ENCODE measurements at regions not wholly inside any gene's neighbourhood (a gene's known extent, or its start where the extent isn't known, plus 50 kb on each side); places are given as distances from the start of the nearest gene placed in this dataset.

DNA sequence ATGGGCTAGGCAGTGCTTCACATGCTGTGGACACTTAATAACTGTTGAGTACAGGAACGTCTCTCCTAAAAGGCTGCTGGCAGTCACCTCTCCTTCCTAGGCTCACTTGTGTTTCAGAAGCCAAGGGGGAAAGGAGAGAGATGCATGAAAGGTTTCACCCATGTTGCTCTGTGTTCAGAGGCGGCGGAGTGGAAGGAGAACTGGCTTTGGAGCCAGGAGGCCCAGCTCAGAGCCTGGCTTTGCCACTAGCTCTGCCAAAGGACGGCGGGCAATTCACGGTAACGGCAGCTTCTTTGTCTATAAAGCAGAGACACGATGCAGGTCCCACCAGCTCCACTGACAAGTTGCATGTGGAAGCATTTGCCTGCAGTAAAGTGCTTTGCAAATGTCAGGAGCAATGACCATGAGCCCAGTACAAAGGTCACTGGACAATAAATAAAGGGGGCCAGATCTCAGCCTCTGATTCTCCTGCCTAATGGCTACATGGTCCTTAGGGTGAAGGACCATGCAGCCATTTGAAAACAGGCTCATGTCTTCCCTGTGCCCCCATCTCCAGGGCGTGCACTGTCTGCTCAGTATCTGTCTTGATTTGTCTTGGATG lies 171.7 kb upstream of the TLE3 start:
- peaks cover 87% of the 10 kb centered on the region for H3K4me1 ChIP-seq (ENCODE audit: control insufficient read depth, low read length)
- H3K4me2 ChIP-seq (ENCODE audit: low read length), result peak overlapping the region; percentile 53
- no peaks in the 10 kb centered on the region for H3F3A ChIP-seq (ENCODE audit: control insufficient read depth, insufficient read depth)
- H3K9me2 ChIP-seq (replicated peaks; ENCODE audit: control insufficient read depth, low read length), result no peaks in the 10 kb centered on the region
- no peaks in the 10 kb centered on the region for H4K20me1 ChIP-seq (ENCODE audit: control insufficient read depth, insufficient read depth, low read depth, low read length)
- H3K79me2 ChIP-seq (ENCODE audit: control insufficient read depth, low read length), result no peaks in the 10 kb centered on the region
- peak overlapping the region; percentile 16 for H3K27ac ChIP-seq (ENCODE audit: low read depth, low read length)
- TF ChIP-seq EZH2phosphoT487 (IDR thresholded peaks at IDR 0.05; ENCODE audit: borderline replicate concordance, low read length), result no peak
- TF ChIP-seq, protein P1, sequence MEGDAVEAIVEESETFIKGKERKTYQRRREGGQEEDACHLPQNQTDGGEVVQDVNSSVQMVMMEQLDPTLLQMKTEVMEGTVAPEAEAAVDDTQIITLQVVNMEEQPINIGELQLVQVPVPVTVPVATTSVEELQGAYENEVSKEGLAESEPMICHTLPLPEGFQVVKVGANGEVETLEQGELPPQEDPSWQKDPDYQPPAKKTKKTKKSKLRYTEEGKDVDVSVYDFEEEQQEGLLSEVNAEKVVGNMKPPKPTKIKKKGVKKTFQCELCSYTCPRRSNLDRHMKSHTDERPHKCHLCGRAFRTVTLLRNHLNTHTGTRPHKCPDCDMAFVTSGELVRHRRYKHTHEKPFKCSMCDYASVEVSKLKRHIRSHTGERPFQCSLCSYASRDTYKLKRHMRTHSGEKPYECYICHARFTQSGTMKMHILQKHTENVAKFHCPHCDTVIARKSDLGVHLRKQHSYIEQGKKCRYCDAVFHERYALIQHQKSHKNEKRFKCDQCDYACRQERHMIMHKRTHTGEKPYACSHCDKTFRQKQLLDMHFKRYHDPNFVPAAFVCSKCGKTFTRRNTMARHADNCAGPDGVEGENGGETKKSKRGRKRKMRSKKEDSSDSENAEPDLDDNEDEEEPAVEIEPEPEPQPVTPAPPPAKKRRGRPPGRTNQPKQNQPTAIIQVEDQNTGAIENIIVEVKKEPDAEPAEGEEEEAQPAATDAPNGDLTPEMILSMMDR (IDR thresholded peaks at IDR 0.05; ENCODE audit: low read depth, low read length, poor library complexity, severe bottlenecking), result no peak
- no peaks in the 10 kb centered on the region for H3K36me3 ChIP-seq (ENCODE audit: control insufficient read depth, low read length)
- H3K4me3 ChIP-seq (ENCODE audit: low read length), result 0 out of 2 replicates have a peak overlapping the region, but pooled peaks have one; percentile 21
- no peaks in the 10 kb centered on the region for H3K9me3 ChIP-seq (ENCODE audit: control insufficient read depth, insufficient read depth, low read length)
- H3K27me3 ChIP-seq (ENCODE audit: control insufficient read depth, low read length), result no peaks in the 10 kb centered on the region

DNA sequence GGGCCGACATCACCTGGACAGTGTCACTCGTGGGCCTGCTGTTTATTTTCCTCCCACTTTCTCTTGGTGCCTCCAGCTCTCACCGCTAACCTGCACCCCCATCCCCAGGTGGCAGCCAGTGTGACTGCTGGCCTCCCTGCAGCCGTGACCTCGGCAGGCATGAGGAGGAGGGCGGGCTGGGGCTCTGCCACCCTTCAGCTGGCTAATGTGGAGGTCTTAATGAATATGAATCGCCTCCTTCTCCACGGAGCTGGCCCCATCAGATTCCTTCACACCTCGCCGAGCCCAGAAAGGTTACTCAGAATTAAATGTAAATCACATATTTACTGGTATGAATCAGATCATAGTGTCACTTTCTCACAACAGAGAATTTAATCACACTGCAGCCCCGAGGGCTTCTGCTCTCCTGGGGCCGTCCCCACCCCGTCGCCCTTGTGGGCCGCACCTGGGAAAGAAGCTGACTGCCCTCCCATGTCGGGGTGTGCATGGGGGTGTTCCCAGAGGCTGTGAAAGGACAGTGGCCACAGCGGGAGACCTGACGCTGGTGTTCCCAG lies 171.1 kb upstream of the TLE3 start:
- no peaks in the 10 kb centered on the region for H3K9me3 ChIP-seq (ENCODE audit: control insufficient read depth, insufficient read depth, low read length)
- H3K4me1 ChIP-seq (ENCODE audit: control insufficient read depth, low read length), result peaks cover 90% of the 10 kb centered on the region
- no peaks in the 10 kb centered on the region for H3K27me3 ChIP-seq (ENCODE audit: control insufficient read depth, low read length)
- H3K9me2 ChIP-seq (replicated peaks; ENCODE audit: control insufficient read depth, low read length), result no peaks in the 10 kb centered on the region
- peak overlapping the region; percentile 53 for H3K4me2 ChIP-seq (ENCODE audit: low read length)
- H3K27ac ChIP-seq (ENCODE audit: low read depth, low read length), result peak overlapping the region; percentile 16
- no peaks in the 10 kb centered on the region for H3K36me3 ChIP-seq (ENCODE audit: control insufficient read depth, low read length)
- TF ChIP-seq, protein P1 (IDR thresholded peaks at IDR 0.05; ENCODE audit: low read depth, low read length, poor library complexity, severe bottlenecking), result no peak
- TF ChIP-seq EZH2phosphoT487 (IDR thresholded peaks at IDR 0.05; ENCODE audit: borderline replicate concordance, low read length), result no peak
- H4K20me1 ChIP-seq (ENCODE audit: control insufficient read depth, insufficient read depth, low read depth, low read length), result no peaks in the 10 kb centered on the region
- peak overlapping the region; percentile 21; the same call in 1 of the 2 replicates for H3K4me3 ChIP-seq (ENCODE audit: low read length)
- no peaks in the 10 kb centered on the region for H3K79me2 ChIP-seq (ENCODE audit: control insufficient read depth, low read length)
- H3F3A ChIP-seq (ENCODE audit: control insufficient read depth, insufficient read depth), result no peaks in the 10 kb centered on the region

DNA sequence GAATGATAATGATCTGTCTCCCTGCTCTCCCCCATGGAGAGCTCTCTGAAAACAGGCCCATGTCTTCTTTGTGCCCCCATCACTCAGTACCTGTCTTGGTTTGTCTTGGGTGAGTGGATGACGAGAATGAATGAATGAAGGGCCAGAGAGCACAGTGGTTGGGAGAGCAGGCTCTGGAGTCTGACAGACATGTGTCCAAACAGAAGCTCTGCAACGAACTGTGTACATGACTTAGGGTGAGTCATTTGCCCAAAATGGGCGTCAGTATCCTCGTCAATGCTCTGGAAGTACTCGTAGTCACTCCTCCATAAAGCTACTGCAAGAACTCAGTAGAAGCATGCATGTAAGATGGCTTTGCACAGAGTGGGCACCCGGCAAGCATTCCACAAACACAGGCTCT lies 170.2 kb upstream of the TLE3 start:
- Histone ChIP-seq H3K36me3 (ENCODE audit: control insufficient read depth, low read length) (no peaks in the 10 kb centered on the region), H3K27me3 (ENCODE audit: control insufficient read depth, low read length) (no peaks in the 10 kb centered on the region), H3K4me2 (ENCODE audit: low read length) (peak overlapping the region; percentile 53; the same call in 1 of the 2 replicates), H3K79me2 (ENCODE audit: control insufficient read depth, low read length) (no peaks in the 10 kb centered on the region), H3K4me1 (ENCODE audit: control insufficient read depth, low read length) (peaks cover 91% of the 10 kb centered on the region), H3K9me3 (ENCODE audit: control insufficient read depth, insufficient read depth, low read length) (no peaks in the 10 kb centered on the region), H3K4me3 (ENCODE audit: low read length) (no peak overlapping the region), H3F3A (ENCODE audit: control insufficient read depth, insufficient read depth) (no peaks in the 10 kb centered on the region), H3K9me2 (replicated peaks; ENCODE audit: control insufficient read depth, low read length) (no peaks in the 10 kb centered on the region), H4K20me1 (ENCODE audit: control insufficient read depth, insufficient read depth, low read depth, low read length) (no peaks in the 10 kb centered on the region), H3K27ac (ENCODE audit: low read depth, low read length) (no peak overlapping the region)
- TF ChIP-seq, protein P1 (IDR thresholded peaks at IDR 0.05; ENCODE audit: low read depth, low read length, poor library complexity, severe bottlenecking), result no peak
- no peak for TF ChIP-seq EZH2phosphoT487 (IDR thresholded peaks at IDR 0.05; ENCODE audit: borderline replicate concordance, low read length)
